Bronchial epithelial cell (primary cell): ENCODE measurements at regions not wholly inside any gene's neighbourhood (a gene's known extent, or its start where the extent isn't known, plus 50 kb on each side); places are given as distances from the start of the nearest gene placed in this dataset.
A peak's percentile ranks its signal among the peaks of the same experiment; 100 is the strongest.

ENCODE experiments used
- DNase-seq: peaks from one replicate; pipeline ENCODE4 v3.0.0-alpha.2; 2010; ENCODE audit warnings: low read depth
- FAIRE-seq: peaks from 2 replicates; lab custom pipeline; 2011; peaks lifted over from hg19 to GRCh38; lab: Jason Lieb, UNC
- H3K27me3 ChIP-seq: 2 replicates; pipeline ENCODE4 v1.5.1; 2011; ENCODE audit warnings: low read length; ENCODE audit not compliant: control insufficient read depth, insufficient read depth
- H3K36me3 ChIP-seq: 2 replicates; pipeline ENCODE4 v1.5.1; 2011; ENCODE audit warnings: low read length; ENCODE audit not compliant: control insufficient read depth, insufficient read depth
- H3K4me3 ChIP-seq: 2 replicates; pipeline ENCODE4 v1.5.1; 2011; ENCODE audit warnings: mild to moderate bottlenecking, low read depth, low read length, control low read depth
- CTCF ChIP-seq: IDR thresholded peaks from 2 replicates; pipeline ENCODE4 v1.5.1; 2011; ENCODE audit warnings: mild to moderate bottlenecking, moderate library complexity, low read length, control low read depth, inconsistent platforms; ENCODE audit not compliant: insufficient read depth, severe bottlenecking

- FAIRE-seq (no peak), DNase-seq (peak; percentile 64)
- Histone ChIP-seq H3K36me3 (no peaks in the 10 kb centered on the region), H3K4me3 (no peak overlapping the region), H3K27me3 (no peaks in the 10 kb centered on the region)
- no peak for TF ChIP-seq CTCF
Measured at GRCh38 chr1:208977012-208977411, 606.5 kb upstream of the CAMK1G start.

- peak; percentile 79 for DNase-seq
- Histone ChIP-seq H3K4me3 (no peak overlapping the region), H3K27me3 (no peaks in the 10 kb centered on the region), H3K36me3 (no peaks in the 10 kb centered on the region)
- TF ChIP-seq CTCF = no peak
- FAIRE-seq = peak; percentile 58
Measured at GRCh38 chr1:208977638-208978256, 605.8 kb upstream of the CAMK1G start.

- H3K36me3 ChIP-seq = no peaks in the 10 kb centered on the region
- no peak for TF ChIP-seq CTCF
- no peak for FAIRE-seq
- H3K4me3 ChIP-seq = no peak overlapping the region
- peak; percentile 58 for DNase-seq
- H3K27me3 ChIP-seq = no peaks in the 10 kb centered on the region
Measured at GRCh38 chr1:208979776-208980175, 603.7 kb upstream of the CAMK1G start.

GRCh38 chr1:208980605-208981004, 602.9 kb upstream of the CAMK1G start:
- DNase-seq (peak; percentile 79), FAIRE-seq (no peak)
- Histone ChIP-seq H3K4me3 (no peak overlapping the region), H3K27me3 (no peaks in the 10 kb centered on the region), H3K36me3 (no peaks in the 10 kb centered on the region)
- no peak for TF ChIP-seq CTCF

- no peaks in the 10 kb centered on the region for H3K36me3 ChIP-seq
- FAIRE-seq (no peak), DNase-seq (peak; percentile 87)
- TF ChIP-seq CTCF = no peak
- H3K27me3 ChIP-seq = no peaks in the 10 kb centered on the region
- no peak overlapping the region for H3K4me3 ChIP-seq
Measured at GRCh38 chr1:208985231-208985630, 598.3 kb upstream of the CAMK1G start.

GRCh38 chr1:208988811-208989222, 594.7 kb upstream of the CAMK1G start:
- Histone ChIP-seq H3K27me3 (no peaks in the 10 kb centered on the region), H3K36me3 (no peaks in the 10 kb centered on the region), H3K4me3 (peak overlapping the region; percentile 17)
- DNase-seq (peak; percentile 50), FAIRE-seq (no peak)
- no peak for TF ChIP-seq CTCF
